C4-2B (cell line): ENCODE measurements at regions not wholly inside any gene's neighbourhood (a gene's known extent, or its start where the extent isn't known, plus 50 kb on each side); places are given as distances from the start of the nearest gene placed in this dataset.

Experiments
- CTCF ChIP-seq: fragments of 450-650 bp; conservative IDR thresholded peaks from 2 replicates; pipeline ENCODE4 v1.5.1; 2017; ENCODE audit warnings: mild to moderate bottlenecking
- ZFX ChIP-seq: fragments of 450-650 bp; IDR thresholded peaks from 2 replicates; pipeline ENCODE4 v1.6.1; 2017

GRCh38 chr3:18239674-18240073 is 185.5 kb downstream of the SATB1 start:
- no peak for TF ChIP-seq CTCF
- no peak for TF ChIP-seq ZFX
